Right lobe of liver (tissue), 4 donors: ENCODE measurements at regions not wholly inside any gene's neighbourhood (a gene's known extent, or its start where the extent isn't known, plus 50 kb on each side); places are given as distances from the start of the nearest gene placed in this dataset.

Experiments used
- POLR2A ChIP-seq: fragments of 450-650 bp; IDR thresholded peaks from one replicate; pipeline ENCODE4 v1.6.1; 2017; ENCODE audit warnings: antibody characterized with exemption, mild to moderate bottlenecking
- TF ChIP-seq, protein P1 (sequence below), 4 donors: fragments of 200-600 bp in 3 of 4; fragments of 450-650 bp in 1 of 4; IDR thresholded peaks; one replicate each; pipeline versions ENCODE4 v1.5.1 to v1.8.0; 2016 to 2022; ENCODE audit warnings: antibody characterized with exemption in 4 of 4, mild to moderate bottlenecking in 2 of 4
- donor health status: DM: no; HTN: no; CAD: no.
- donor health status: DM: no; HTN: no; CAD: no.
- donor health status: DM: no; HTN: yes; CAD: no.

DNA sequence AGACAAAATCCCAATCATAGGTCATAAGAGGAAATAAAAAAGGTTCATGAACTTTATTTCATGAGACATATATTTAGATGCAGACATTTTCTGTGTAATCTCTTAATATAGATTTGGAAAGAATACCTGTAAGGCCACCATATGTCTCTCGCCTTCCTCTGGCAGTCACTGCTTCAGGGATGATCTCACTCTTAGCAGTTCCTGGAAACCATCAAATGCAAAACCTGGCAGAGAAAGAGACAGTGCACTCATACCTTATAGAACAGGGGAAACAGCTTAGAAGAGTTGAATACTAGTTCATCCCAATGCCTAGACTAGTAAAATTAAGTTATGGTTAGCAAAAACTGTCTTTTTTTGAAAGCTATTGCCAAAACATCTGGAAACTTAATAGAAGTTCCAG lies 243.3 kb downstream of the GASK1B start:
- TF ChIP-seq, protein P1, sequence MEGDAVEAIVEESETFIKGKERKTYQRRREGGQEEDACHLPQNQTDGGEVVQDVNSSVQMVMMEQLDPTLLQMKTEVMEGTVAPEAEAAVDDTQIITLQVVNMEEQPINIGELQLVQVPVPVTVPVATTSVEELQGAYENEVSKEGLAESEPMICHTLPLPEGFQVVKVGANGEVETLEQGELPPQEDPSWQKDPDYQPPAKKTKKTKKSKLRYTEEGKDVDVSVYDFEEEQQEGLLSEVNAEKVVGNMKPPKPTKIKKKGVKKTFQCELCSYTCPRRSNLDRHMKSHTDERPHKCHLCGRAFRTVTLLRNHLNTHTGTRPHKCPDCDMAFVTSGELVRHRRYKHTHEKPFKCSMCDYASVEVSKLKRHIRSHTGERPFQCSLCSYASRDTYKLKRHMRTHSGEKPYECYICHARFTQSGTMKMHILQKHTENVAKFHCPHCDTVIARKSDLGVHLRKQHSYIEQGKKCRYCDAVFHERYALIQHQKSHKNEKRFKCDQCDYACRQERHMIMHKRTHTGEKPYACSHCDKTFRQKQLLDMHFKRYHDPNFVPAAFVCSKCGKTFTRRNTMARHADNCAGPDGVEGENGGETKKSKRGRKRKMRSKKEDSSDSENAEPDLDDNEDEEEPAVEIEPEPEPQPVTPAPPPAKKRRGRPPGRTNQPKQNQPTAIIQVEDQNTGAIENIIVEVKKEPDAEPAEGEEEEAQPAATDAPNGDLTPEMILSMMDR (IDR thresholded peaks at IDR 0.05) = no peak
- TF ChIP-seq POLR2A = no peak
